ENCODE measurements at regions not wholly inside any gene's neighbourhood (a gene's known extent, or its start where the extent isn't known, plus 50 kb on each side); places are given as distances from the start of the nearest gene placed in this dataset.

DNA sequence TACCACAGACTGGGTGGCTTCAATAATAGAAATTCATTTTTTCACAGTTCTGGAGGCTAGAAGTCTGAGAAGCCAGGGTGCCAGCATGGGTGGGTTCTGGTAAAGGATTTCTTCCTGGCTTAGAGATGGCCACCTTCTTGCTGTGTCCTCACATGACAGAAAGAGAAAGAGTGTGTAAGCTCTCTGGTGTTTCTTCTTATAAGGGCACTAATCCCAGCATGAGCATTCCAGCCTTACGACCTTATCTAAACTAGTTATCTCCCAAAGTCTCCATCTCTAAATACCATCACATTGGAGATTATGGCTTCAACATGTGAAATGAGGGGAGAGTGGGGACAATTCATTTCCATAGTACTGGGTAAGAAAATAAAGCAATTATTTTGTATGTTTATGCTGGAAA, 226.5 kb upstream of the TUSC1 start:
- no peaks in the 10 kb centered on the region for H3K36me3 ChIP-seq (ENCODE audit: insufficient read depth, low read length)

GRCh38 chr9:25891527-25891926, 213.3 kb upstream of the TUSC1 start:
- no peaks in the 10 kb centered on the region for H3K4me1 ChIP-seq (ENCODE audit: control insufficient read depth, insufficient read depth, low read length, unreplicated experiment)
- H3K27ac ChIP-seq (ENCODE audit: low read depth, low read length) = no peak overlapping the region
- H3K4me3 ChIP-seq (ENCODE audit: low read depth, low read length) = no peak overlapping the region
- no peaks in the 10 kb centered on the region for H3K36me3 ChIP-seq (ENCODE audit: insufficient read depth, low read length)
- no peaks in the 10 kb centered on the region for H3K79me2 ChIP-seq (ENCODE audit: control insufficient read depth, insufficient read depth, low read length, unreplicated experiment)
- no peaks in the 10 kb centered on the region for H3K27me3 ChIP-seq (ENCODE audit: insufficient read depth, low read length)
- no peak overlapping the region for H2AFZ ChIP-seq (ENCODE audit: low read length, unreplicated experiment)

More for the DNA sequence above, 226.5 kb upstream of the TUSC1 start:
- H3K27me3 ChIP-seq (ENCODE audit: insufficient read depth, low read length) = no peaks in the 10 kb centered on the region
- H2AFZ ChIP-seq (ENCODE audit: low read length, unreplicated experiment) = no peak overlapping the region
- no peaks in the 10 kb centered on the region for H3K4me1 ChIP-seq (ENCODE audit: control insufficient read depth, insufficient read depth, low read length, unreplicated experiment)
- no peaks in the 10 kb centered on the region for H3K79me2 ChIP-seq (ENCODE audit: control insufficient read depth, insufficient read depth, low read length, unreplicated experiment)
- no peak overlapping the region for H3K27ac ChIP-seq (ENCODE audit: low read depth, low read length)
- H3K4me3 ChIP-seq (ENCODE audit: low read depth, low read length) = no peak overlapping the region

GRCh38 chr9:25889661-25890060, 211.4 kb upstream of the TUSC1 start:
- no peak overlapping the region for H3K4me3 ChIP-seq (ENCODE audit: low read depth, low read length)
- H3K36me3 ChIP-seq (ENCODE audit: insufficient read depth, low read length) = no peaks in the 10 kb centered on the region
- no peak overlapping the region for H3K27ac ChIP-seq (ENCODE audit: low read depth, low read length)
- H3K27me3 ChIP-seq (ENCODE audit: insufficient read depth, low read length) = no peaks in the 10 kb centered on the region
- H3K4me1 ChIP-seq (ENCODE audit: control insufficient read depth, insufficient read depth, low read length, unreplicated experiment) = no peaks in the 10 kb centered on the region
- no peaks in the 10 kb centered on the region for H3K79me2 ChIP-seq (ENCODE audit: control insufficient read depth, insufficient read depth, low read length, unreplicated experiment)
- H2AFZ ChIP-seq (ENCODE audit: low read length, unreplicated experiment) = no peak overlapping the region

DNA sequence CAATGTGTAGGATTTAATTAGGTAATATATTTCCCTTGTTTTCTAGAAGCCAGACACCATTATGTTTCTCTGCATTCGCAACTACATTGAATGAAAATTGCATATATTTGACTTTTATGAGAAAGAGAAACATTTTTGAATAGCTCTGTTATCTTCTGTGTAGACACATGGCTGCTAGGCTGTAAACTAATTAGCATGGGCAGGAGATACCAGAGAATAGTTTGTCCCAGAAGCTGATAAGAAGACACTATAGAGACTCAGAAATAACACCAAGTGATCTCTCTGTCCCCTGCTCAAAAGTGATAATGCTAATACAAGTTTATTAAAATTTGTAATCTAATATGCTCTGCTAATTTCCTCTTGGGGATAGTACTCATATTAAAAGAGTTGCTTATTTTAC, 198.0 kb upstream of the TUSC1 start:
- no peaks in the 10 kb centered on the region for H3K79me2 ChIP-seq (ENCODE audit: control insufficient read depth, insufficient read depth, low read length, unreplicated experiment)
- H3K36me3 ChIP-seq (ENCODE audit: insufficient read depth, low read length) = no peaks in the 10 kb centered on the region
- no peak overlapping the region for H2AFZ ChIP-seq (ENCODE audit: low read length, unreplicated experiment)
- no peak overlapping the region for H3K4me3 ChIP-seq (ENCODE audit: low read depth, low read length)
- no peaks in the 10 kb centered on the region for H3K27me3 ChIP-seq (ENCODE audit: insufficient read depth, low read length)
- H3K27ac ChIP-seq (ENCODE audit: low read depth, low read length) = no peak overlapping the region
- no peaks in the 10 kb centered on the region for H3K4me1 ChIP-seq (ENCODE audit: control insufficient read depth, insufficient read depth, low read length, unreplicated experiment)

DNA sequence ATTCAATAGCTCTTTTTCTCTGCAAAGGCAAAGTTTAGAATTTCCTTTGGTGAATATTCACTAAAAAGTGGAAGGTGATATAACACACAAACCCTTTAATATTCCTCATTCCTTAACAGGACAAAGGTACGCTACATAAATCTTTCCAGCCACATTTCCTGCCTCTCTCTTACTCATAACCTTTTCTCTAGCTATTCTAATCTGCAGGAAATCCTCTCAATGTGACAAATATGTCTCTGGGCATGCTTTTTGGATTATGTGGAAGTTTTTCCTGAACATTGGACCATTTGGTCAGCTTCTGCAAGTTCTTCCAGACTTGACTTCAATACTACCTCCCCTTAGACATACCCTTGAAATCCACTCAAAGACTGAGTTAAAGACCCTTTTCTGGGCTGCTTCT, 186.3 kb upstream of the TUSC1 start:
- Histone ChIP-seq H3K27ac (ENCODE audit: low read depth, low read length) (no peak overlapping the region), H3K27me3 (ENCODE audit: insufficient read depth, low read length) (no peaks in the 10 kb centered on the region), H3K4me1 (ENCODE audit: control insufficient read depth, insufficient read depth, low read length, unreplicated experiment) (no peaks in the 10 kb centered on the region), H2AFZ (ENCODE audit: low read length, unreplicated experiment) (no peak overlapping the region), H3K4me3 (ENCODE audit: low read depth, low read length) (no peak overlapping the region), H3K79me2 (ENCODE audit: control insufficient read depth, insufficient read depth, low read length, unreplicated experiment) (no peaks in the 10 kb centered on the region), H3K36me3 (ENCODE audit: insufficient read depth, low read length) (no peaks in the 10 kb centered on the region)

GRCh38 chr9:25861421-25861820, 183.2 kb upstream of the TUSC1 start:
- H3K27me3 ChIP-seq (ENCODE audit: insufficient read depth, low read length) = no peaks in the 10 kb centered on the region
- H3K79me2 ChIP-seq (ENCODE audit: control insufficient read depth, insufficient read depth, low read length, unreplicated experiment) = no peaks in the 10 kb centered on the region

DNA sequence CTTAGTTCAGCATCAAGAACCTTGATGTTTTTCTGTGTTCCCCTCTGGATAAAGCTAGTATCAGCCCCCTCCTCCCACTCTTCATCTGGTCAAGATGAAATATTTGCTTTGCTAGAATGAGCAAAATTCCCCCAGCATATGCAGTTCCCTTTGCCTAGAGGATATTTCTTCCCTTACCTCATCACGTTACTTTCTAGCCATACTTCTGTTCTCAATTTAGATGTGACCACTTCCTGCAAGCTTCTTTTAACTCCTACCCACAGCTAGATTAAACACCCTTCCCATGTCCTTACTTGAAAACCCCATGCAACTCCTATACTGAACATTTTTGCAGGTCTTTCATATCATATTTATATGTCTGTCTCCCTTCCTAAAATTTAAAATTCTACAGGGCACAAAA, 178.9 kb upstream of the TUSC1 start:
- Histone ChIP-seq H3K27me3 (ENCODE audit: insufficient read depth, low read length) (no peaks in the 10 kb centered on the region), H3K4me1 (ENCODE audit: control insufficient read depth, insufficient read depth, low read length, unreplicated experiment) (no peaks in the 10 kb centered on the region), H3K27ac (ENCODE audit: low read depth, low read length) (no peak overlapping the region), H2AFZ (ENCODE audit: low read length, unreplicated experiment) (no peak overlapping the region), H3K79me2 (ENCODE audit: control insufficient read depth, insufficient read depth, low read length, unreplicated experiment) (no peaks in the 10 kb centered on the region), H3K4me3 (ENCODE audit: low read depth, low read length) (no peak overlapping the region), H3K36me3 (ENCODE audit: insufficient read depth, low read length) (no peaks in the 10 kb centered on the region)

More at GRCh38 chr9:25861421-25861820, 183.2 kb upstream of the TUSC1 start:
- Histone ChIP-seq H3K36me3 (ENCODE audit: insufficient read depth, low read length) (no peaks in the 10 kb centered on the region), H3K27ac (ENCODE audit: low read depth, low read length) (no peak overlapping the region), H2AFZ (ENCODE audit: low read length, unreplicated experiment) (no peak overlapping the region), H3K4me3 (ENCODE audit: low read depth, low read length) (no peak overlapping the region), H3K4me1 (ENCODE audit: control insufficient read depth, insufficient read depth, low read length, unreplicated experiment) (no peaks in the 10 kb centered on the region)

DNA sequence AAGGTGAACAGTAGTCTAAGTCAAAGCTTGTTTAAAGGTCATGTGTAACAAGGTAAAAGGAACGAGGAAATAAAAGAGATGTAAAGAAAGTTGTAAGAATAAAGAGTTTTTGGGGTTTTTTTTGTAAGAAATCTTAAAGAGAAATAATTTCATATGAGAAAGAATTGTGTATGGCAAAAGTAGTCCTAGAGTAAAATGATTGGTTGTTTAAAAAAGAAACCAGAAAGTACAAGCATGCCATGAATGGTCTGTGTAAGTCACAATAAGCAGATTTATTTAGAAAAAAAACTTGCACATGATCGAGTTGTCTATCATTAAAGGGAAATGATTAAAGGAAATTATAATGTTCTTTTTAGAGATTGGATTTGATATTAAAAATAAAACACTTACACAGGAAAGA, 172.6 kb upstream of the TUSC1 start:
- Histone ChIP-seq H2AFZ (ENCODE audit: low read length, unreplicated experiment) (no peak overlapping the region), H3K27ac (ENCODE audit: low read depth, low read length) (no peak overlapping the region), H3K4me1 (ENCODE audit: control insufficient read depth, insufficient read depth, low read length, unreplicated experiment) (no peaks in the 10 kb centered on the region), H3K36me3 (ENCODE audit: insufficient read depth, low read length) (no peaks in the 10 kb centered on the region), H3K79me2 (ENCODE audit: control insufficient read depth, insufficient read depth, low read length, unreplicated experiment) (no peaks in the 10 kb centered on the region), H3K27me3 (ENCODE audit: insufficient read depth, low read length) (no peaks in the 10 kb centered on the region), H3K4me3 (ENCODE audit: low read depth, low read length) (no peak overlapping the region)

DNA sequence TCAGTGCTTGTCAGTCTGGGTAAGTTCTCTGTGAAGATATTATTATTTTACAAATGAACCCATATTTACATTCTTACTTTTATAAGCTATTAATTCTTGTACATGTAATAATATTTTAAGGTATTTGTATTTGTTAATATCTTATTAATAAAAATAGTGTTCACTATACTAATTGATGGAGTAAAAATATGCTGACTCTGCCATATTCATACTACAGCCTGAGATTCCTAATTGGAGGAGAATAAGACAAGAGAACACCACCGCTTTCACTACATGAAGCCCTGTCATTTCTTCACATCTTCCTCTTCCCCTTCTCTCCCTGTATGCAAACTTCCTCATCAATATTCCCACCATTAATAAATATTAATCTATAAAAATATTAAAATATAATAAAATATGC, 167.6 kb upstream of the TUSC1 start:
- Histone ChIP-seq H2AFZ (ENCODE audit: low read length, unreplicated experiment) (no peak overlapping the region), H3K4me1 (ENCODE audit: control insufficient read depth, insufficient read depth, low read length, unreplicated experiment) (no peaks in the 10 kb centered on the region), H3K79me2 (ENCODE audit: control insufficient read depth, insufficient read depth, low read length, unreplicated experiment) (no peaks in the 10 kb centered on the region), H3K27me3 (ENCODE audit: insufficient read depth, low read length) (no peaks in the 10 kb centered on the region), H3K27ac (ENCODE audit: low read depth, low read length) (no peak overlapping the region), H3K36me3 (ENCODE audit: insufficient read depth, low read length) (no peaks in the 10 kb centered on the region), H3K4me3 (ENCODE audit: low read depth, low read length) (no peak overlapping the region)

- no peaks in the 10 kb centered on the region for H3K4me1 ChIP-seq (ENCODE audit: control insufficient read depth, insufficient read depth, low read length, unreplicated experiment)
- no peak overlapping the region for H3K27ac ChIP-seq (ENCODE audit: low read depth, low read length)
- no peaks in the 10 kb centered on the region for H3K36me3 ChIP-seq (ENCODE audit: insufficient read depth, low read length)
- no peak overlapping the region for H2AFZ ChIP-seq (ENCODE audit: low read length, unreplicated experiment)
- no peaks in the 10 kb centered on the region for H3K79me2 ChIP-seq (ENCODE audit: control insufficient read depth, insufficient read depth, low read length, unreplicated experiment)
- no peaks in the 10 kb centered on the region for H3K27me3 ChIP-seq (ENCODE audit: insufficient read depth, low read length)
- H3K4me3 ChIP-seq (ENCODE audit: low read depth, low read length) = no peak overlapping the region
Observed at GRCh38 chr9:25830381-25830780, 152.1 kb upstream of the TUSC1 start.

GRCh38 chr9:25827626-25828025, 149.4 kb upstream of the TUSC1 start:
- Histone ChIP-seq H2AFZ (ENCODE audit: low read length, unreplicated experiment) (no peak overlapping the region), H3K79me2 (ENCODE audit: control insufficient read depth, insufficient read depth, low read length, unreplicated experiment) (no peaks in the 10 kb centered on the region), H3K36me3 (ENCODE audit: insufficient read depth, low read length) (no peaks in the 10 kb centered on the region), H3K27ac (ENCODE audit: low read depth, low read length) (no peak overlapping the region), H3K4me1 (ENCODE audit: control insufficient read depth, insufficient read depth, low read length, unreplicated experiment) (no peaks in the 10 kb centered on the region), H3K27me3 (ENCODE audit: insufficient read depth, low read length) (no peaks in the 10 kb centered on the region), H3K4me3 (ENCODE audit: low read depth, low read length) (no peak overlapping the region)

DNA sequence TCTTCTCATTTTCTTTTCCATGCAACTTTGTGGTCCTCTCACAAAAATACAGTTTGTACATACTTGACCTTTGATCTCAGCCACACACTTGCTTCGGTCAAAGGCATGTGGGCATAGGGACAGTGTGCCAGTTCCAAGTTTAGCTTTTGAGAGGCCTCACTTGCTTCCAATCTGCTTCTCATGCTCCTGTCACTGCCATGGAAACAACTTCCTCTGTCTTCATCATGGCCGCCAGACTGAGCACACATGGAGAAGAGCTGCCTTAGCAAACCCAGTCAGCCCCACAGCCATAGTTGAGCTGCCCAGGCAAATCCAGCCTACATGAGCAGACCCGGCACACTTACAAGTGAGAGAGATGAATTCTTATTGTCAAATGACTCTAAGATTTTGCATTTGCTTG, 138.2 kb upstream of the TUSC1 start:
- H3K27ac ChIP-seq (ENCODE audit: low read depth, low read length) = no peak overlapping the region
- no peak overlapping the region for H3K4me3 ChIP-seq (ENCODE audit: low read depth, low read length)
- H3K27me3 ChIP-seq (ENCODE audit: insufficient read depth, low read length) = no peaks in the 10 kb centered on the region
- H3K4me1 ChIP-seq (ENCODE audit: control insufficient read depth, insufficient read depth, low read length, unreplicated experiment) = no peaks in the 10 kb centered on the region
- no peaks in the 10 kb centered on the region for H3K79me2 ChIP-seq (ENCODE audit: control insufficient read depth, insufficient read depth, low read length, unreplicated experiment)
- no peaks in the 10 kb centered on the region for H3K36me3 ChIP-seq (ENCODE audit: insufficient read depth, low read length)
- H2AFZ ChIP-seq (ENCODE audit: low read length, unreplicated experiment) = no peak overlapping the region

Data from ACC112 (cell line).